ENCODE measurements at regions not wholly inside any gene's neighbourhood (a gene's known extent, or its start where the extent isn't known, plus 50 kb on each side); places are given as distances from the start of the nearest gene placed in this dataset.
A peak's percentile ranks its signal among the peaks of the same experiment; 100 is the strongest.

GRCh38 chr6:92507552-92507951, 911.8 kb downstream of the EPHA7 start:
- Histone ChIP-seq H3K36me3 (ENCODE audit: control insufficient read depth, insufficient read depth, low read length) (no peaks in the 10 kb centered on the region), H3K27ac (ENCODE audit: low read depth, low read length) (no peak overlapping the region), H3K4me3 (ENCODE audit: low read depth, low read length) (no peak overlapping the region), H3K9me3 (ENCODE audit: control insufficient read depth, insufficient read depth, low read length) (peaks cover 9% of the 10 kb centered on the region), H3K4me1 (ENCODE audit: control insufficient read depth, insufficient read depth, low read length) (no peaks in the 10 kb centered on the region), H3K27me3 (ENCODE audit: control insufficient read depth, insufficient read depth, low read length) (no peaks in the 10 kb centered on the region)
- DNase-seq (ENCODE audit: low read depth in 4 of 6, low spot score in 6 of 6), result no peak
- WGBS (ENCODE audit: insufficient coverage), result 94% methylated on average over 2 of the region's 3 CpGs

DNA sequence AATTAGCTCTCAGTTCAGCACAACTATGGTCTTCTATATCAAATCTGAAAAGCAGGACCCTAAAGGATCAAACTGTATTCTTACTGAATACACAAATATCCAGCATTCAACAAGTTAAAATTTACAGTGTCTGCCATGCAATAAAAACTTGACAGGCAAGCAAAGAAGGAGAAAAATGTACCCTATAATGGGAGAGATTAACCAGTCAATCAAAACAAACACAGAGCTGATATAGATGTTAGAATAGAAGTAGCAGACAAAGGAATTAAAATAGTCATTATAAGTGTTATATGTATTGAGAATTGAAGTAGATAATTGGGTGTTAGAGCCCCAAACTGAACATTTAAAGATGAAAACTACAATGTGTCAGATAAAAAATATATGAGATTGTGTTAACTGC, 914.9 kb downstream of the EPHA7 start:
- Histone ChIP-seq H3K36me3 (ENCODE audit: control insufficient read depth, insufficient read depth, low read length) (no peaks in the 10 kb centered on the region), H3K27me3 (ENCODE audit: control insufficient read depth, insufficient read depth, low read length) (no peaks in the 10 kb centered on the region), H3K9me3 (ENCODE audit: control insufficient read depth, insufficient read depth, low read length) (peaks cover 3% of the 10 kb centered on the region)

GRCh38 chr6:92497281-92497680, 922.1 kb downstream of the EPHA7 start:
- DNase-seq (ENCODE audit: low read depth in 4 of 6, low spot score in 6 of 6), result no peak
- H3K9me3 ChIP-seq (ENCODE audit: control insufficient read depth, insufficient read depth, low read length), result no peaks in the 10 kb centered on the region
- no peaks in the 10 kb centered on the region for H3K27me3 ChIP-seq (ENCODE audit: control insufficient read depth, insufficient read depth, low read length)
- H3K27ac ChIP-seq (ENCODE audit: low read depth, low read length), result no peak overlapping the region
- H3K4me3 ChIP-seq (ENCODE audit: low read depth, low read length), result no peak overlapping the region
- WGBS (ENCODE audit: insufficient coverage), result no CpG with 5 or more reads among the region's 2 CpGs
- no peaks in the 10 kb centered on the region for H3K4me1 ChIP-seq (ENCODE audit: control insufficient read depth, insufficient read depth, low read length)
- H3K36me3 ChIP-seq (ENCODE audit: control insufficient read depth, insufficient read depth, low read length), result no peaks in the 10 kb centered on the region

More for the DNA sequence above, 914.9 kb downstream of the EPHA7 start:
- DNase-seq (ENCODE audit: low read depth in 4 of 6, low spot score in 6 of 6), result no peak
- no peak overlapping the region for H3K4me3 ChIP-seq (ENCODE audit: low read depth, low read length)
- no peak overlapping the region for H3K27ac ChIP-seq (ENCODE audit: low read depth, low read length)
- no peaks in the 10 kb centered on the region for H3K4me1 ChIP-seq (ENCODE audit: control insufficient read depth, insufficient read depth, low read length)

DNA sequence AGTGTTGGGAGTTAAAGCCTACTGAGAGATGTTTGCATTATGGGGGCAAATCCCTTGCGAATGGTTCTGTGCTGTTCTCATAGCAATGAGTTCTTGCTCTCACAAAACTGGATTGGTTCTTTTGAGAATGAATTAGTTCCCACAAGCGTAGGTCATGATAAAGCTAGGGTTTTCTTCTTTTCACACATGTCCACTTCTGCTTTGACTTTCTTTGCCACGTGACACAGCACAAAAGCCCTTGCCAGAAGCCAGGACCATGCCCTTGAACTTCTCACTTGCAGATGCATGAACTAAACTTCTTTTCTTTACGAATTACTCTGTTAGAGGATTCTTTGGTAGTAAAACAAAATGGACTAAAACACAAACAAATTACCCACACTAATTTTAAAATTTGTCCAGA, 922.8 kb downstream of the EPHA7 start:
- H3K27ac ChIP-seq (ENCODE audit: low read depth, low read length), result no peak overlapping the region
- no peaks in the 10 kb centered on the region for H3K27me3 ChIP-seq (ENCODE audit: control insufficient read depth, insufficient read depth, low read length)
- no CpG with 5 or more reads among the region's 4 CpGs for WGBS (ENCODE audit: insufficient coverage)
- no peaks in the 10 kb centered on the region for H3K4me1 ChIP-seq (ENCODE audit: control insufficient read depth, insufficient read depth, low read length)
- H3K36me3 ChIP-seq (ENCODE audit: control insufficient read depth, insufficient read depth, low read length), result no peaks in the 10 kb centered on the region
- H3K4me3 ChIP-seq (ENCODE audit: low read depth, low read length), result no peak overlapping the region
- no peaks in the 10 kb centered on the region for H3K9me3 ChIP-seq (ENCODE audit: control insufficient read depth, insufficient read depth, low read length)
- DNase-seq (ENCODE audit: low read depth in 4 of 6, low spot score in 6 of 6), result no peak

GRCh38 chr6:92495242-92495641, 924.1 kb downstream of the EPHA7 start:
- H3K36me3 ChIP-seq (ENCODE audit: control insufficient read depth, insufficient read depth, low read length), result no peaks in the 10 kb centered on the region

GRCh38 chr6:92485487-92485886, 933.9 kb downstream of the EPHA7 start:
- WGBS (ENCODE audit: insufficient coverage), result no CpG with 5 or more reads among the region's 4 CpGs
- Histone ChIP-seq H3K4me1 (ENCODE audit: control insufficient read depth, insufficient read depth, low read length) (no peaks in the 10 kb centered on the region), H3K4me3 (ENCODE audit: low read depth, low read length) (no peak overlapping the region), H3K36me3 (ENCODE audit: control insufficient read depth, insufficient read depth, low read length) (no peaks in the 10 kb centered on the region), H3K9me3 (ENCODE audit: control insufficient read depth, insufficient read depth, low read length) (peaks cover 7% of the 10 kb centered on the region), H3K27ac (ENCODE audit: low read depth, low read length) (no peak overlapping the region), H3K27me3 (ENCODE audit: control insufficient read depth, insufficient read depth, low read length) (no peaks in the 10 kb centered on the region)
- DNase-seq (ENCODE audit: low read depth in 4 of 6, low spot score in 6 of 6), result no peak

More at GRCh38 chr6:92495242-92495641, 924.1 kb downstream of the EPHA7 start:
- H3K27me3 ChIP-seq (ENCODE audit: control insufficient read depth, insufficient read depth, low read length), result no peaks in the 10 kb centered on the region
- no peak overlapping the region for H3K27ac ChIP-seq (ENCODE audit: low read depth, low read length)
- no peak overlapping the region for H3K4me3 ChIP-seq (ENCODE audit: low read depth, low read length)
- no CpG with 5 or more reads among the region's 1 CpG for WGBS (ENCODE audit: insufficient coverage)
- H3K9me3 ChIP-seq (ENCODE audit: control insufficient read depth, insufficient read depth, low read length), result no peaks in the 10 kb centered on the region
- H3K4me1 ChIP-seq (ENCODE audit: control insufficient read depth, insufficient read depth, low read length), result no peaks in the 10 kb centered on the region
- DNase-seq (ENCODE audit: low read depth in 4 of 6, low spot score in 6 of 6), result peak in 3 of 6 donors; percentile 1 to 18 (median 7)

GRCh38 chr6:92479831-92480230, 939.5 kb downstream of the EPHA7 start:
- Histone ChIP-seq H3K36me3 (ENCODE audit: control insufficient read depth, insufficient read depth, low read length) (no peaks in the 10 kb centered on the region), H3K4me1 (ENCODE audit: control insufficient read depth, insufficient read depth, low read length) (no peaks in the 10 kb centered on the region), H3K27ac (ENCODE audit: low read depth, low read length) (no peak overlapping the region), H3K9me3 (ENCODE audit: control insufficient read depth, insufficient read depth, low read length) (peaks cover 1% of the 10 kb centered on the region), H3K4me3 (ENCODE audit: low read depth, low read length) (no peak overlapping the region), H3K27me3 (ENCODE audit: control insufficient read depth, insufficient read depth, low read length) (no peaks in the 10 kb centered on the region)
- DNase-seq (ENCODE audit: low read depth in 4 of 6, low spot score in 6 of 6), result peak in 1 of 6 donors; percentile 31
- WGBS (ENCODE audit: insufficient coverage), result no CpG with 5 or more reads among the region's 1 CpG

- DNase-seq (ENCODE audit: low read depth in 4 of 6, low spot score in 6 of 6), result no peak
- H3K36me3 ChIP-seq (ENCODE audit: control insufficient read depth, insufficient read depth, low read length), result no peaks in the 10 kb centered on the region
- H3K4me3 ChIP-seq (ENCODE audit: low read depth, low read length), result no peak overlapping the region
- no peaks in the 10 kb centered on the region for H3K9me3 ChIP-seq (ENCODE audit: control insufficient read depth, insufficient read depth, low read length)
- H3K27ac ChIP-seq (ENCODE audit: low read depth, low read length), result no peak overlapping the region
- no peaks in the 10 kb centered on the region for H3K27me3 ChIP-seq (ENCODE audit: control insufficient read depth, insufficient read depth, low read length)
- H3K4me1 ChIP-seq (ENCODE audit: control insufficient read depth, insufficient read depth, low read length), result no peaks in the 10 kb centered on the region
Measured at GRCh38 chr6:92473056-92473455, 946.3 kb downstream of the EPHA7 start.

DNA sequence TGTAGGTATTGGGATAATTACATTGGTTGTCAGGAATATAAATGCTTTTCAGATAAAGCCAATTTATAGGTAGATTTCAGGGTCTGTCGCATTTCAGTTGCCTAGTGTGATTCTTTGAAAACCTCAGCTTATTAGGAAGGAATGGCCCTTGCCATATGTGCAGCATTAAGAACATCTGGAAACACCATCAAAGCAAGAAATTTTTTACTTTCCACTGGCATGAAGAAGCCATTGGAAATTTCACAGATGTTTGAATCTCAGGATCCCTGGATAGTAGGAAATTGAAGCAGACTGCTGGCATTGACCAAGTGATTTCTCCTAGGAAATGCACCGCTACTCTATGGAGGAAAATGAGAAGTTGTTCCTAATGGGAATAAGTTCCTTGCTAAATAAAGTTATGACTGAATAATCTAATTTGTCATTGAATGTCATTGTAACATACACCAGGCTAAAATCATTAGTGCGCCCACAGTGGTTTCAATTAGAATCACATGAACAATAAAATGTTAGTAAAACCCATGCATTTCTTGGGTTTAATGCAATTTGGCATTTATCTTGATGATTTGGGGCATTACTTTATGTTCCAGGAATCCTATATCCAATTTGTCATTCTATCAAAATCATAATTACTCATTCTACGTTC, 950.1 kb downstream of the EPHA7 start:
- peak in 2 of 6 donors; percentile 2 to 76 for DNase-seq (ENCODE audit: low read depth in 4 of 6, low spot score in 6 of 6)
- Histone ChIP-seq H3K27ac (ENCODE audit: low read depth, low read length) (no peak overlapping the region), H3K9me3 (ENCODE audit: control insufficient read depth, insufficient read depth, low read length) (no peaks in the 10 kb centered on the region), H3K4me3 (ENCODE audit: low read depth, low read length) (no peak overlapping the region), H3K36me3 (ENCODE audit: control insufficient read depth, insufficient read depth, low read length) (no peaks in the 10 kb centered on the region), H3K4me1 (ENCODE audit: control insufficient read depth, insufficient read depth, low read length) (no peaks in the 10 kb centered on the region), H3K27me3 (ENCODE audit: control insufficient read depth, insufficient read depth, low read length) (no peaks in the 10 kb centered on the region)
- 83% methylated on average over 1 of the region's 4 CpGs for WGBS (ENCODE audit: insufficient coverage)

- H3K27me3 ChIP-seq (ENCODE audit: control insufficient read depth, insufficient read depth, low read length), result no peaks in the 10 kb centered on the region
- H3K27ac ChIP-seq (ENCODE audit: low read depth, low read length), result no peak overlapping the region
- no peaks in the 10 kb centered on the region for H3K36me3 ChIP-seq (ENCODE audit: control insufficient read depth, insufficient read depth, low read length)
- no peaks in the 10 kb centered on the region for H3K4me1 ChIP-seq (ENCODE audit: control insufficient read depth, insufficient read depth, low read length)
- no peak for DNase-seq (ENCODE audit: low read depth in 4 of 6, low spot score in 6 of 6)
- no peak overlapping the region for H3K4me3 ChIP-seq (ENCODE audit: low read depth, low read length)
- no peaks in the 10 kb centered on the region for H3K9me3 ChIP-seq (ENCODE audit: control insufficient read depth, insufficient read depth, low read length)
Measured at GRCh38 chr6:92468066-92468465, 951.3 kb downstream of the EPHA7 start.
